ENCODE measurements at regions not wholly inside any gene's neighbourhood (a gene's known extent, or its start where the extent isn't known, plus 50 kb on each side); places are given as distances from the start of the nearest gene placed in this dataset.
A peak's percentile ranks its signal among the peaks of the same experiment; 100 is the strongest.

- TF ChIP-seq, protein P1, sequence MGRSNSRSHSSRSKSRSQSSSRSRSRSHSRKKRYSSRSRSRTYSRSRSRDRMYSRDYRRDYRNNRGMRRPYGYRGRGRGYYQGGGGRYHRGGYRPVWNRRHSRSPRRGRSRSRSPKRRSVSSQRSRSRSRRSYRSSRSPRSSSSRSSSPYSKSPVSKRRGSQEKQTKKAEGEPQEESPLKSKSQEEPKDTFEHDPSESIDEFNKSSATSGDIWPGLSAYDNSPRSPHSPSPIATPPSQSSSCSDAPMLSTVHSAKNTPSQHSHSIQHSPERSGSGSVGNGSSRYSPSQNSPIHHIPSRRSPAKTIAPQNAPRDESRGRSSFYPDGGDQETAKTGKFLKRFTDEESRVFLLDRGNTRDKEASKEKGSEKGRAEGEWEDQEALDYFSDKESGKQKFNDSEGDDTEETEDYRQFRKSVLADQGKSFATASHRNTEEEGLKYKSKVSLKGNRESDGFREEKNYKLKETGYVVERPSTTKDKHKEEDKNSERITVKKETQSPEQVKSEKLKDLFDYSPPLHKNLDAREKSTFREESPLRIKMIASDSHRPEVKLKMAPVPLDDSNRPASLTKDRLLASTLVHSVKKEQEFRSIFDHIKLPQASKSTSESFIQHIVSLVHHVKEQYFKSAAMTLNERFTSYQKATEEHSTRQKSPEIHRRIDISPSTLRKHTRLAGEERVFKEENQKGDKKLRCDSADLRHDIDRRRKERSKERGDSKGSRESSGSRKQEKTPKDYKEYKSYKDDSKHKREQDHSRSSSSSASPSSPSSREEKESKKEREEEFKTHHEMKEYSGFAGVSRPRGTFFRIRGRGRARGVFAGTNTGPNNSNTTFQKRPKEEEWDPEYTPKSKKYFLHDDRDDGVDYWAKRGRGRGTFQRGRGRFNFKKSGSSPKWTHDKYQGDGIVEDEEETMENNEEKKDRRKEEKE (IDR thresholded peaks at IDR 0.05): no peak
- peak in 1 of 2 experiments; percentile 74; a peak in 2 of 3 replicates for TF ChIP-seq EGR1 (IDR thresholded peaks at IDR 0.05; ENCODE audit: borderline replicate concordance in 1 of 2, low read depth in 2 of 2, low read length in 2 of 2)
These were observed 1197.0 kb downstream of the AMY1C start (continued) for GRCh38 chr1:104946558-104947210.

GRCh38 chr1:104953555-104953954 lies 1203.9 kb downstream of the AMY1C start:
- in situ Hi-C loops (cut with MboI) (no loop called here), intact Hi-C loops (cut with micrococcal nuclease; ENCODE audit: unreplicated experiment) (no loop called here)
- ChIA-PET CTCF (interaction anchor here (1.4 kb wide), 1 partner anchor 21 kb away, joined by 4 read pairs; no protein-coding TSS in a partner anchor), POLR2A (no interaction called here), SMC1A (ENCODE audit: uncharacterized antibody, unreplicated experiment) (no interaction called here), RAD21 (ENCODE audit: unreplicated experiment) (no interaction called here)
- Histone ChIP-seq H3K27ac (ENCODE audit: control insufficient read depth, insufficient read depth) (no peak overlapping the region), H3K9ac (ENCODE audit: control insufficient read depth, insufficient read depth, low read length) (no peak overlapping the region), H3K36me3 (ENCODE audit: control insufficient read depth in 2 of 2, insufficient read depth in 2 of 2, low read length in 1 of 2) (no peaks in the 10 kb centered on the region), H3K9me3 (replicated peaks; ENCODE audit: control insufficient read depth, insufficient read depth, low read length) (no peaks in the 10 kb centered on the region), H3K4me1 (ENCODE audit: control insufficient read depth, insufficient read depth, low read length) (no peaks in the 10 kb centered on the region), H3K79me2 (ENCODE audit: control insufficient read depth, insufficient read depth, low read length) (no peaks in the 10 kb centered on the region), H3K4me3 (no peak overlapping the region), H3K4me2 (ENCODE audit: control insufficient read depth, insufficient read depth) (no peak overlapping the region), H2AFZ (ENCODE audit: control insufficient read depth, low read depth, low read length) (no peak overlapping the region), H4K20me1 (ENCODE audit: control insufficient read depth, insufficient read depth) (no peaks in the 10 kb centered on the region), H3K27me3 (replicated peaks in 1 of 2; ENCODE audit: control insufficient read depth in 2 of 2, insufficient read depth in 2 of 2, low read length in 1 of 2) (no peaks in the 10 kb centered on the region)
- WGBS (ENCODE audit: insufficient coverage, insufficient replicate concordance, low lambda C conversion rate, missing lambda C conversion rate): 26% methylated on average over 3 of the region's 3 CpGs
- DNase-seq (ENCODE audit: low read depth, low spot score) (no peak), FAIRE-seq (no peak), ATAC-seq (no peak)
- no peak for TF ChIP-seq RAD21 (IDR thresholded peaks at IDR 0.05; ENCODE audit: insufficient read depth, low read depth, low read length)
- no TSS peak for BruUV-seq (replicated peaks)

All from GM12878 (cell line).